ENCODE measurements at regions not wholly inside any gene's neighbourhood (a gene's known extent, or its start where the extent isn't known, plus 50 kb on each side); places are given as distances from the start of the nearest gene placed in this dataset.

GRCh38 chr2:129794540-129794939, 184.9 kb upstream of the RAB6C start:
- H3K9me3 ChIP-seq (ENCODE audit: control insufficient read depth, insufficient read depth, low read length): no peaks in the 10 kb centered on the region
- no peaks in the 10 kb centered on the region for H3K79me2 ChIP-seq (ENCODE audit: control insufficient read depth, low read length)
- no peaks in the 10 kb centered on the region for H3F3A ChIP-seq (ENCODE audit: control insufficient read depth, insufficient read depth)
- no peak overlapping the region for H3K27ac ChIP-seq (ENCODE audit: low read depth, low read length)
- H3K4me3 ChIP-seq (ENCODE audit: low read length): no peak overlapping the region
- TF ChIP-seq EZH2phosphoT487 (IDR thresholded peaks at IDR 0.05; ENCODE audit: borderline replicate concordance, low read length): no peak
- TF ChIP-seq, protein P1, sequence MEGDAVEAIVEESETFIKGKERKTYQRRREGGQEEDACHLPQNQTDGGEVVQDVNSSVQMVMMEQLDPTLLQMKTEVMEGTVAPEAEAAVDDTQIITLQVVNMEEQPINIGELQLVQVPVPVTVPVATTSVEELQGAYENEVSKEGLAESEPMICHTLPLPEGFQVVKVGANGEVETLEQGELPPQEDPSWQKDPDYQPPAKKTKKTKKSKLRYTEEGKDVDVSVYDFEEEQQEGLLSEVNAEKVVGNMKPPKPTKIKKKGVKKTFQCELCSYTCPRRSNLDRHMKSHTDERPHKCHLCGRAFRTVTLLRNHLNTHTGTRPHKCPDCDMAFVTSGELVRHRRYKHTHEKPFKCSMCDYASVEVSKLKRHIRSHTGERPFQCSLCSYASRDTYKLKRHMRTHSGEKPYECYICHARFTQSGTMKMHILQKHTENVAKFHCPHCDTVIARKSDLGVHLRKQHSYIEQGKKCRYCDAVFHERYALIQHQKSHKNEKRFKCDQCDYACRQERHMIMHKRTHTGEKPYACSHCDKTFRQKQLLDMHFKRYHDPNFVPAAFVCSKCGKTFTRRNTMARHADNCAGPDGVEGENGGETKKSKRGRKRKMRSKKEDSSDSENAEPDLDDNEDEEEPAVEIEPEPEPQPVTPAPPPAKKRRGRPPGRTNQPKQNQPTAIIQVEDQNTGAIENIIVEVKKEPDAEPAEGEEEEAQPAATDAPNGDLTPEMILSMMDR (IDR thresholded peaks at IDR 0.05; ENCODE audit: low read depth, low read length, poor library complexity, severe bottlenecking): no peak
- H3K36me3 ChIP-seq (ENCODE audit: control insufficient read depth, low read length): no peaks in the 10 kb centered on the region
- H3K27me3 ChIP-seq (ENCODE audit: control insufficient read depth, low read length): no peaks in the 10 kb centered on the region
- H3K4me2 ChIP-seq (ENCODE audit: low read length): no peak overlapping the region
- no peaks in the 10 kb centered on the region for H4K20me1 ChIP-seq (ENCODE audit: control insufficient read depth, insufficient read depth, low read depth, low read length)
- H3K4me1 ChIP-seq (ENCODE audit: control insufficient read depth, low read length): no peaks in the 10 kb centered on the region
- no peaks in the 10 kb centered on the region for H3K9me2 ChIP-seq (replicated peaks; ENCODE audit: control insufficient read depth, low read length)

DNA sequence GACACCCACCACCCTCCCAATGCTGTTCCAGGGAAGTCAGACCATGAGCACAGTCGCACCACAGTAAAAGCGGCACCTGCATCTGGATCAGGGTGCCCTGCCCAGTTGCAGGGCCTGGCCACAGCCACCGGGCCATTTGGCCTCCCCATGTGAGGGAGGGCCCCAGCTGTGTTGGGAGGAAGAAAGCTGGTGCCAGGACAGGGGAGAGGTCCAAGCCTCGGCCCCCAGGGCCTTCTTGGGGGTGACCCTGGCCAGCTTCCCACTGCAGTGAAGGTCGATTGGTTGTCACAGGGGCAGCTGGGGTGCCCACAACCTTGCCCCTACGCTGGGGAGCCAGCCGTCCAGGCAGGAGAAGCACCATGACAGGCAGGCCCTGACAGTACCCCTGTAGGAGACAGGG, 183.2 kb upstream of the RAB6C start:
- Histone ChIP-seq H3K36me3 (ENCODE audit: control insufficient read depth, low read length) (no peaks in the 10 kb centered on the region), H3K4me2 (ENCODE audit: low read length) (no peak overlapping the region), H3F3A (ENCODE audit: control insufficient read depth, insufficient read depth) (no peaks in the 10 kb centered on the region), H3K9me3 (ENCODE audit: control insufficient read depth, insufficient read depth, low read length) (no peaks in the 10 kb centered on the region), H3K9me2 (replicated peaks; ENCODE audit: control insufficient read depth, low read length) (no peaks in the 10 kb centered on the region), H3K27ac (ENCODE audit: low read depth, low read length) (no peak overlapping the region), H3K79me2 (ENCODE audit: control insufficient read depth, low read length) (no peaks in the 10 kb centered on the region), H3K27me3 (ENCODE audit: control insufficient read depth, low read length) (no peaks in the 10 kb centered on the region), H4K20me1 (ENCODE audit: control insufficient read depth, insufficient read depth, low read depth, low read length) (no peaks in the 10 kb centered on the region), H3K4me3 (ENCODE audit: low read length) (no peak overlapping the region), H3K4me1 (ENCODE audit: control insufficient read depth, low read length) (no peaks in the 10 kb centered on the region)
- TF ChIP-seq, protein P1 (IDR thresholded peaks at IDR 0.05; ENCODE audit: low read depth, low read length, poor library complexity, severe bottlenecking): no peak
- no peak for TF ChIP-seq EZH2phosphoT487 (IDR thresholded peaks at IDR 0.05; ENCODE audit: borderline replicate concordance, low read length)

- Histone ChIP-seq H4K20me1 (ENCODE audit: control insufficient read depth, insufficient read depth, low read depth, low read length) (no peaks in the 10 kb centered on the region), H3K4me2 (ENCODE audit: low read length) (no peak overlapping the region), H3K4me1 (ENCODE audit: control insufficient read depth, low read length) (no peaks in the 10 kb centered on the region), H3F3A (ENCODE audit: control insufficient read depth, insufficient read depth) (no peaks in the 10 kb centered on the region), H3K4me3 (ENCODE audit: low read length) (no peak overlapping the region), H3K79me2 (ENCODE audit: control insufficient read depth, low read length) (no peaks in the 10 kb centered on the region), H3K27me3 (ENCODE audit: control insufficient read depth, low read length) (no peaks in the 10 kb centered on the region), H3K9me3 (ENCODE audit: control insufficient read depth, insufficient read depth, low read length) (no peaks in the 10 kb centered on the region), H3K27ac (ENCODE audit: low read depth, low read length) (no peak overlapping the region), H3K9me2 (replicated peaks; ENCODE audit: control insufficient read depth, low read length) (no peaks in the 10 kb centered on the region), H3K36me3 (ENCODE audit: control insufficient read depth, low read length) (no peaks in the 10 kb centered on the region)
- no peak for TF ChIP-seq EZH2phosphoT487 (IDR thresholded peaks at IDR 0.05; ENCODE audit: borderline replicate concordance, low read length)
- TF ChIP-seq, protein P1 (IDR thresholded peaks at IDR 0.05; ENCODE audit: low read depth, low read length, poor library complexity, severe bottlenecking): no peak
Measured at GRCh38 chr2:129796801-129797488, 182.5 kb upstream of the RAB6C start.

Data from DOHH2 (cell line).